ENCODE measurements at regions not wholly inside any gene's neighbourhood (a gene's known extent, or its start where the extent isn't known, plus 50 kb on each side); places are given as distances from the start of the nearest gene placed in this dataset.

- no peak for DNase-seq (ENCODE audit: low spot score)
These were observed 156.9 kb upstream of the GDF10 start for GRCh38 chr10:47143072-47143471.

- no peak for DNase-seq (ENCODE audit: low spot score)
These were observed 156.5 kb upstream of the GDF10 start for GRCh38 chr10:47143473-47143872.

DNA sequence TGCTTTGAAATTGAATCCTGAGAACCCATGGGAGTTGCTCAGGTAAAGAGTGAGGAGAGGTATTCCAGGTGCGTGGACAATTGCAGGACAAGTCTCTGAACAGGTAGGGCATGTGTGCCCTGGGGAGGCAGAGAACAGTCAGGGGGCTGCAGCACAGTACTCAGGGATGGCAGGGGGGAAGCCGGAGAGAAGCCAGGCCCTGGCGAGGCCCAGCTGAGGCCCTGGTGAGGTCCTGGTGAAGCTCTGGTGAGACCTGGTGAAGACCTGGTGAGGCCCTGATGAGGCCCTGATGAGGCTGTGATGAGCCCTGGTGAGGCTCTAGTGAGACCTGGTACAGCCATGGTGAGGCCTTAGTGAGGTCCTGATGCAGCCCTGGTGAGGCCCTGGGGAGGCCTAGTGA is 155.5 kb upstream of the GDF10 start:
- DNase-seq (ENCODE audit: low spot score): no peak

DNA sequence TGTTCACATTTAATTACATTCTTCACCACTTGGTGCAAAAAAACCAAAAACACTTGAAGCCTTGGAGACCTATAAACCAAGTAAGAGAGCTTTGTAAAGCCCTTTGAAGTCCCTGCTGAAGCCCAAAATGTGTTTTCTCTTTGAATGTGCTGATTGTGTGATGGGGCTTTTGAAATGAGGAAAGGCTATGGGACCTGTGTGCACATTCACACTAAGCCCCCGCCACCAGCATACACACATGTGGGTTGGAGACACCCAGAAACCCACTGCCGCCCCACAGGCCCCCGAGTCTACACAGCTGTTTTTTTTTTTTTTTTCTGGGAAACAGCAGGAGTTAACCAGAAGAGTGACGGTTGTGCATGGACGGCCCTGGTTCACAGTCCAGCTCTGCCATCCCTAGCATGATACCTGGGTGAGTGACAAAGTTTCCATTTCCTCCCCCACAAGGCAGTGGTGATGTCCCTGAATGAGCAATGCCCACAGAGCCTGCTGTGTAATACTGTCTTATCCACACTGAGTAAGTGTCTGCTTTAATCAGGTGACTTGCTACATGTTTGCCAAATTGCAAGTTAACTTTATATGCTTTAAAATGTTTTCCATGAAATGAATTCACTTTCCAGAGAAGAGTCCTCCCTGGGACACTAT is 154.6 kb upstream of the GDF10 start:
- DNase-seq (ENCODE audit: low spot score): no peak

GRCh38 chr10:47146572-47146971 is 153.4 kb upstream of the GDF10 start:
- DNase-seq (ENCODE audit: low spot score): no peak

GRCh38 chr10:47147186-47147585 is 152.8 kb upstream of the GDF10 start:
- DNase-seq (ENCODE audit: low spot score): no peak

DNA sequence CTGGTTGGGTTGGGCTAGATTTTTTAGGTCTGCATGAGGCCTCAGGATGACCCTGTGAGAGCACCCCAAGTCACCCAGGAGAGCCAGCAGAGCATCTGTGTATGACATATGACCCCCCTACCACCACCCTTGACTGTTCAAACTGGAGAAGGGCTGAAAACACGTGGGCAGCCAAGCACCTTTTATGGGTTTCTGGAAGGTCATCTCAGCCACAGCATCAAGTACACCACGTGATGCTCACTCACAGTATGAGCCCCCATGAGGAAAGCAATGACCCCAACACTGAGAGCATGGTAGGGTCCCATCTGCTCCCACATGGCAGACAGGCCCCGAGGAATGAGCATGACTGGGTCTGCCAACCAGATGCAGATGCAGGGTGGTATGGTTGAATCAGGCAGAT is 149.4 kb upstream of the GDF10 start:
- DNase-seq (ENCODE audit: low spot score): no peak

GRCh38 chr10:47151920-47152319 is 148.1 kb upstream of the GDF10 start:
- DNase-seq (ENCODE audit: low spot score): no peak

DNA sequence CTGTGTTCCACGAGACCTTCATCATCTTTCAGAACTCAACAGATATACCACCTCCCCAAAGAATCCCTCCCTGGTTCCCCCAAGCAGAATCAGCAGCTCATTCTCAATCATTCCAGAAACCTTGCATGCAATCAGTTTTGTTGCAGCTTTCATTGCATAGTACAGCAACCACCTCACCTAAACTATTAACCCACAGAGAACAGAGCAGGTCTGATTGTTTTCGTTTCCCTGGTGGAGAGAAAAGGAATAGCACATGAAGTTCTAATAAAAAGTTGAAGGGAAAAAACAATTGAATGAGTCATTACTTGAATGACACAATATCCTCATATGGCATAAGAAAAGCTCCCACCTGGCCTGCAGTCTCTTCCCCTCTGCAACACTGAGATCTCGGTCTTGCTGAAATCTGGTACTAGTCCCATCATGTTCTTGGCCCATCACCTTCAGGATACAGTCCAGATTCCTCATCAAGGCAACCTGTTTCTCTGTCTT is 147.1 kb upstream of the GDF10 start:
- DNase-seq (ENCODE audit: low spot score): no peak

- no peak for DNase-seq (ENCODE audit: low spot score)
These were observed 145.2 kb upstream of the GDF10 start for GRCh38 chr10:47154762-47155161.

- no peak for DNase-seq (ENCODE audit: low spot score)
These were observed 143.1 kb upstream of the GDF10 start for GRCh38 chr10:47156873-47157272.

DNA sequence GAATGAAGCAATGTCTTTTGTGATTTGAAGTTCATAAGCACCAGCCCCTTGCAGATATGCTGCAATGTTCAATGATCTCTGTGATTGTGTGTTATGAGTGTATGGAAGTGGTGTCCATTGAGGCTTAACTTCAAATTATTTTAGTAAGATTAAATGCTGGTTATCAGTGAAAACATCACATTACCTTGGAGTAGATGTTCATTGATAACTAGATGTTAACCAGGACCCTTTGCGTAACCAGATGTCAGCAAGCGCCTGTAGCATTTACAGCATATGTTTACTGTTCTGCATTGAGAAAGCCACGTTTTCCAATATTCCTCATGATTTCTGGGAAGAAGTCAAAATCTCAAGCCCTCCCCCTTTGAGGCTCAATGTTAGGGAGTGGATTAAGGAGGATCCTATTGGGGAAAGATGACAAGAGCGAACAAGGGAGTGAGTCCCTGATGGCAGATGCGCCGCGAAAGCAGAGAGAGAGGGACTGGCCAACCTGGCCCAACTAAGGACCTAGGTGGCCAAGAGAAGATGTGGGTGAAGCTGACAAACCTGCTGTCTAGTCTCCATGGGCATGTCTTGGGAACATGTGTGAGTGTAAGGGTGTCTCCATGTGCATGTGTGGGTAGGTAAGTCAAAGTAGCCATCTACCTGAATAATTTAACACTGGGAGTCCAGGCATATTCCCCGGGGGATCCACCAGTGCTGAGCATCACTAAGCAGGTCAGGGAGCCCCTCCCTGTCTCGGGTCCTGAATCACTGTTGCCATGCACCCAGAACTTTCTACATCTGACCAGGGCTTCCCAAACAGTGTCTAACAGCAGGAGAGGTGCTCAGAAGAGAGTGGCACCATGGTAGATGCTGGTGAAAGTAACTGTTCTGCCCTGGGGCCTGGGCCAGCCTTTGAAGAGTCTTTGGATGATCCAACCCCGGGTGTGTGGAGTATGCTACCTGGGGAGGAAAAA is 141.6 kb upstream of the GDF10 start:
- DNase-seq (ENCODE audit: low spot score): no peak

DNA sequence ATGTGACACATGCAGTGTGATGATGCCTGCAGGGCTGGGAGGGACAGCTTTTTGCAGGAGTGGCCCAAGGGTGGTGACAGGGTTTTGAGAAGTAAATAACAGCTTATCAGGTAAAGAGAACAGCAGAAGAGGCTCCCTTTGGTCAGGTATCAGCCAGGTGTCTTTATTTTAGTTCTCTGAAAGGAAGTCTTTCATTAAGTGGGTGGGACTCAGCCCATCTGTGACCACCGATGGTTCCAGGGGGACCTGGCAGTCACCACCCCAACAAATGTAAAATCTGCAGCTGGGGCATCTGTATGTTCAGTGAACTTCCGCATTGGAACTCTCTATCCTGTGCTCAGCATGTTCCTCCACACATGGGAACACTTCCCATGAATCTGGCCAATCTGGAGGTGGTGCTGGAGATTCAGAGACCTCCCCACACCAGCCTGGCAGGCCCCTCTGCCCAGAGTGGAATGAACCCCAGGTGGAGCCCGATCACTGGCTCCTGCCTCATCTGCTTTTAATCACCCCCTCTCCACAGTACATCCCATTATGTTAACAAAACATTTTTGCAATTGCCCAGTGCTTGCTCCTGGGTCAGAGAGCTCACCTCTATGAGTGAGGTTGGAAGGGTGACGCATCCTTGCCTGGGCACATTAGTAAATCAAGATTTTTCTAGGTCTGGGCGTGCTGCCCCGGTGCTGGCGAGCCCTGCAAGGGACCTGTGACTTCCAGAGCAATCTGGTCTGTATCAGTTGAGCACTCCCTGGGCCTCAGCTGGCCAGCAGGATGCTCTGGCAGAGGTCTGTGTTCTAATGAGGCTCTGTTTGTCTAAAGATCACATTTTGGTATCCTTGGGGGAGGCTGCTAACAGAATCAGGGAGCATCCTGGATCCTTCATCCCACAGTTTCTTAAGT is 140.4 kb upstream of the GDF10 start:
- DNase-seq (ENCODE audit: low spot score): no peak

- no peak for DNase-seq (ENCODE audit: low spot score)
These were observed 139.6 kb upstream of the GDF10 start for GRCh38 chr10:47160261-47160908.

DNA sequence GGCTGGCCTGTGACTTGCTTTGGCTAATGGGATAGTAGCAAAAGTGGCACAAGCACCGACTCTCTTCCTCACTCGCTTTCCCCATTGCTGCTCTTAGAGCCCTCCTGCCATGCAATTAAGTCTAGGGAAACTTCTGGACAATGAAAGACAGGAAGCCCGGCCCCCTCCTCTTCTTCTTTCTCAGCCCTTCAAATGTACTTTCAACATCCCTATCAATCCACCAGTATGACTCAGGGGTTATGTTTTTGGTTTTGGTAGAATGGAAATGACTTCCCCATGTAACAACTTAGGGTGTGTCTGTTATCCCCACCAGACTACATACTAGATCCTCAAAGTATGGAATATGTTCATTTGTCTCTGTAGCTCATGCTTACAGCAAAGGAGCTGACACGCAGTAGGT is 139.0 kb upstream of the GDF10 start:
- DNase-seq (ENCODE audit: low spot score): no peak

GRCh38 chr10:47161465-47161864 is 138.5 kb upstream of the GDF10 start:
- no peak for DNase-seq (ENCODE audit: low spot score)

- no peak for DNase-seq (ENCODE audit: low spot score)
These were observed 135.7 kb upstream of the GDF10 start for GRCh38 chr10:47164126-47164799.

DNA sequence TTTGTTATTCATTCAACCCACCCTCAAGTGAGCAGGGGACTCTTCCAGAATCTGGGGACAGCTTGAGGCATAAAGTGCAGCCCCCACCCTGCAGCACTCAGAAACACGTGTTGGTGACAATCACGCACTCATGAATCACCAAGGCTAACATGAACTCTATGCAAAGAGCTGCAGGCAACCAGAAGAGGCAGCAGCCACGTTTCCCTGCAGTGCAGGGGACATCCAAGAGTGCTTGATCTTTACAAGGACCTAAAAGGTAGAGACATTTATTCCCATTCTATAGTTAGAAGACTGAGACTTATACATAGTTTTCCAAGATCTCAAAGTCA is 135.2 kb upstream of the GDF10 start:
- no peak for DNase-seq (ENCODE audit: low spot score)

- no peak for DNase-seq (ENCODE audit: low spot score)
These were observed 134.8 kb upstream of the GDF10 start for GRCh38 chr10:47165168-47165710.

DNA sequence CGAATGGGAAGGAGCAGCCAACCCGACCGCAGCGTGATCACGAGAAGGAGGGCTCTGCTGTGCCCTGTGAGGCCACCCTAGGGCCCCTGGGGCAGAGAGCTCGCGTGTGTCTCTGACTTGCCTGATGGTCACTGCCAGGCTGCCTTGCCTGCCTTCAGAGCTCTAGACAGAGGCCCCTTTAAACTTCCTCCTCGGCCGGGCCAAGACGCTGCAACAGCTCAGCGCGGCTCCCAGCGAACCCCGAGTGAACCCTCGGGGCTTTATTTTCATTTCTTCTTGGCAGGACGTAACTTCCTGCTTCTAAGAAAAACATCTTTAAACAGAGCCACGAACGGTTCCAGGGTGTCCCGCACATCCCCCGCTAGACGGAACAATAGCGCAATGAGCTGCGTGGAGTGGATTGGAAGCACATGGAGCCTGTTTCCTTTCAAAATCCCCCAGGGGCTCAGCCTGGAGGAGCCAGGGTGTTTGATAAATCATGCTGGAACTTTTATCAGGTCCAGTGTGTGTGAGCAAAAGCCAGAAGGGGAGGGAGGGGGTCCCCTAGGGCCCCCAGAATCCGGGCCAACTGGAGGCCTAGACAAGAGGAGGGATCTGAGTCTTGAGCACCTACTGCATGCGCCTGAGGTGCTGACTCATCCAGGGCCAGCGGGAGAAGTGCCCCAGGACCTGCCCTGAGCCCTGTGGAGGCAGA is 134.1 kb upstream of the GDF10 start:
- no peak for DNase-seq (ENCODE audit: low spot score)

Data from SK-N-DZ (cell line).